ENCODE measurements at regions not wholly inside any gene's neighbourhood (a gene's known extent, or its start where the extent isn't known, plus 50 kb on each side); places are given as distances from the start of the nearest gene placed in this dataset.

DNA sequence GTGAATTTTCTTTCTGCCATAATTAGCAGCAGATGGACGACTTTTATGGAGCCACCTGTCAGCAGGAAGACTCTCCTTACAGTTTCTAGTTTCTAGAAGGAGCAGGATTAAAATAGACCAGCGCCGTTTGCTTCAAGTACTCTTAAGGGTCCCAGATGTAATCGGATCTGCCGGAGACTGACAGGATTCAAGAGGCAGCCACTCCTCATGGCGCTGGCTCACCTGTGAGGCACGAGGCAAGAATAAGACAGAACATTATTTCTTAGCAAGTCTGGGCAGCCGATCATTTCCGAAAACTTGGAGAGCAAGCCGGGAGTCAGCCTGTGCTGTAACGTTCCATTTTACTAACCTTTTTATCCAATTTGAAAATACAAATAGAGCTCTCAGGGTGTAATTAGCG lies 410.4 kb upstream of the RORA start:
- TF ChIP-seq, protein P1, sequence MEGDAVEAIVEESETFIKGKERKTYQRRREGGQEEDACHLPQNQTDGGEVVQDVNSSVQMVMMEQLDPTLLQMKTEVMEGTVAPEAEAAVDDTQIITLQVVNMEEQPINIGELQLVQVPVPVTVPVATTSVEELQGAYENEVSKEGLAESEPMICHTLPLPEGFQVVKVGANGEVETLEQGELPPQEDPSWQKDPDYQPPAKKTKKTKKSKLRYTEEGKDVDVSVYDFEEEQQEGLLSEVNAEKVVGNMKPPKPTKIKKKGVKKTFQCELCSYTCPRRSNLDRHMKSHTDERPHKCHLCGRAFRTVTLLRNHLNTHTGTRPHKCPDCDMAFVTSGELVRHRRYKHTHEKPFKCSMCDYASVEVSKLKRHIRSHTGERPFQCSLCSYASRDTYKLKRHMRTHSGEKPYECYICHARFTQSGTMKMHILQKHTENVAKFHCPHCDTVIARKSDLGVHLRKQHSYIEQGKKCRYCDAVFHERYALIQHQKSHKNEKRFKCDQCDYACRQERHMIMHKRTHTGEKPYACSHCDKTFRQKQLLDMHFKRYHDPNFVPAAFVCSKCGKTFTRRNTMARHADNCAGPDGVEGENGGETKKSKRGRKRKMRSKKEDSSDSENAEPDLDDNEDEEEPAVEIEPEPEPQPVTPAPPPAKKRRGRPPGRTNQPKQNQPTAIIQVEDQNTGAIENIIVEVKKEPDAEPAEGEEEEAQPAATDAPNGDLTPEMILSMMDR (IDR thresholded peaks at IDR 0.05): no peak
- TF ChIP-seq POLR2A (IDR thresholded peaks at IDR 0.05): no peak
